Vagina (tissue), 2 donors: ENCODE measurements at regions not wholly inside any gene's neighbourhood (a gene's known extent, or its start where the extent isn't known, plus 50 kb on each side); places are given as distances from the start of the nearest gene placed in this dataset.

Experiments used
- DNase-seq, 2 donors: peaks; one replicate each; pipeline ENCODE4 v3.0.0-alpha.2; 2017; ENCODE audit errors: extremely low spot score in 2 of 2
- H3K27ac ChIP-seq: fragments of 200-600 bp; sonication (generic); one replicate; pipeline ENCODE4 v1.5.1; 2019
- H3K27me3 ChIP-seq: fragments of 200-600 bp; sonication (generic); one replicate; pipeline ENCODE4 v1.5.1; 2019
- H3K36me3 ChIP-seq, 2 donors: fragments of 200-600 bp; sonication (generic); one replicate each; pipeline ENCODE4 v1.5.1; 2017 to 2019
- H3K4me1 ChIP-seq: fragments of 200-600 bp; sonication (generic); one replicate; pipeline ENCODE4 v1.5.1; 2019
- H3K4me3 ChIP-seq, 2 donors: fragments of 200-600 bp; sonication (generic); 1 replicate in 1 of 2; 2 replicates in 1 of 2; pipeline ENCODE4 v1.5.1; 2016 to 2019
- H3K9me3 ChIP-seq: fragments of 200-600 bp; sonication (generic); one replicate; pipeline ENCODE4 v1.5.1; 2019
- POLR2A ChIP-seq, 2 donors: fragments of 450-650 bp; IDR thresholded peaks; one replicate each; pipeline ENCODE4 v1.6.1; 2017; ENCODE audit warnings: antibody characterized with exemption in 2 of 2, mild to moderate bottlenecking in 2 of 2, moderate library complexity in 2 of 2
- POLR2AphosphoS5 ChIP-seq, 2 donors: sonication (generic); formaldehyde crosslinking; IDR thresholded peaks; one replicate each; pipeline ENCODE4 v1.9.0; 2017; ENCODE audit warnings: antibody characterized with exemption in 2 of 2, mild to moderate bottlenecking in 2 of 2, low read depth in 1 of 2; ENCODE audit not compliant: insufficient read depth in 1 of 2
- intact Hi-C: fragments of 100-400 bp; cut with DNase I; formaldehyde crosslinking; loops from one replicate; pipeline ENCODE4 v1.15.1; 2023
- TF ChIP-seq, protein P1 (sequence below), 3 experiments: fragments of 450-650 bp in 2 of 3; fragments of 200-600 bp in 1 of 3; sonication (generic) in 1 of 3; IDR thresholded peaks; one replicate each; pipeline ENCODE4 v1.5.1; 2017 to 2019; ENCODE audit warnings: antibody characterized with exemption in 3 of 3, mild to moderate bottlenecking in 2 of 3, moderate library complexity in 2 of 3

DNA sequence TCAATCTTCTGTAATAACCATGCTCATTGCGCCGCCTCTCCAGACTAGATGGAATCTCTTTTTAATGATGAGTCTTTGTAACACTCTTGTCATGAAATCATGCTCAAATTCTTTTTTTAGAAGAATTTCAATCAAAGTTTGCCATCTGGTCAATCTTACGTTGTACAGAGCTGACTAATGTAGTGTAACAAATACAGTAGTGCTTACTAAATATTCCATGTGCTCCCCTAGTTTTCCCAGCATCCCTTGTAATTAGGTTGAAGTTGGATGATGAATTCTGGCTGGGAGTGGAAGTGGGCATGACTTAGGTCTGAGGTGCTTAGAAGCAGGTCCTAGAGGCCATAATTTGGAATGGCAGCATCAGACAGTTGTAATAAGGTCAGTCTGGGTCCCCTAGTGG lies 309.1 kb upstream of the SNX7 start:
- H3K9me3 ChIP-seq, result no peaks in the 10 kb centered on the region
- no peaks in the 10 kb centered on the region for H3K4me1 ChIP-seq
- H3K27me3 ChIP-seq, result no peaks in the 10 kb centered on the region
- no peak overlapping the region for H3K4me3 ChIP-seq
- H3K27ac ChIP-seq, result no peak overlapping the region
- DNase-seq, result no peak
- TF ChIP-seq, protein P1, sequence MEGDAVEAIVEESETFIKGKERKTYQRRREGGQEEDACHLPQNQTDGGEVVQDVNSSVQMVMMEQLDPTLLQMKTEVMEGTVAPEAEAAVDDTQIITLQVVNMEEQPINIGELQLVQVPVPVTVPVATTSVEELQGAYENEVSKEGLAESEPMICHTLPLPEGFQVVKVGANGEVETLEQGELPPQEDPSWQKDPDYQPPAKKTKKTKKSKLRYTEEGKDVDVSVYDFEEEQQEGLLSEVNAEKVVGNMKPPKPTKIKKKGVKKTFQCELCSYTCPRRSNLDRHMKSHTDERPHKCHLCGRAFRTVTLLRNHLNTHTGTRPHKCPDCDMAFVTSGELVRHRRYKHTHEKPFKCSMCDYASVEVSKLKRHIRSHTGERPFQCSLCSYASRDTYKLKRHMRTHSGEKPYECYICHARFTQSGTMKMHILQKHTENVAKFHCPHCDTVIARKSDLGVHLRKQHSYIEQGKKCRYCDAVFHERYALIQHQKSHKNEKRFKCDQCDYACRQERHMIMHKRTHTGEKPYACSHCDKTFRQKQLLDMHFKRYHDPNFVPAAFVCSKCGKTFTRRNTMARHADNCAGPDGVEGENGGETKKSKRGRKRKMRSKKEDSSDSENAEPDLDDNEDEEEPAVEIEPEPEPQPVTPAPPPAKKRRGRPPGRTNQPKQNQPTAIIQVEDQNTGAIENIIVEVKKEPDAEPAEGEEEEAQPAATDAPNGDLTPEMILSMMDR (IDR thresholded peaks at IDR 0.05), result no peak
- TF ChIP-seq POLR2A (IDR thresholded peaks at IDR 0.05) (no peak), POLR2AphosphoS5 (IDR thresholded peaks at IDR 0.05; ENCODE audit: insufficient read depth in 1 of 2, low read depth in 1 of 2) (no peak)
- H3K36me3 ChIP-seq, result no peaks in the 10 kb centered on the region
- intact Hi-C loops, result no loop called here

DNA sequence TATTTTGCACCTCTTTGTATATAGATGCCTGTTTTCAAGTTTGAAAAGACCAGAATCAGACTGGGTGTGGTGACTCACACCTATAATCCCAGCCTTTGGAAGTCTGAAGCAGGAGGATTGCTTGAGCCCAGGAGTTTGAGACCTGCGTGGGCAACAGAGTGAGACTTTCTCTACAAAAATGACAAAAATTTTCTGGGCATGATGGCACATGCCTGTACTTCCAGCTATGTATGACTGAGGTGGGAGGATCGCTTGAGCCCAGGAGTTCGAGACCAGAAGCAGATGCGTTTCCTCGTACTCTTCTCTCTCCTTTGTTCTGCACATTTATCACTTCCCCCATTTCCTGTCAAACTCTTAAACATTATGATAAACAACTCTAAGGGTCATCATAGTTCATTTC lies 310.0 kb upstream of the SNX7 start:
- DNase-seq, result no peak
- H3K9me3 ChIP-seq, result no peaks in the 10 kb centered on the region
- no peak overlapping the region for H3K4me3 ChIP-seq
- H3K4me1 ChIP-seq, result no peaks in the 10 kb centered on the region
- intact Hi-C loops, result no loop called here
- H3K36me3 ChIP-seq, result no peaks in the 10 kb centered on the region
- H3K27me3 ChIP-seq, result no peaks in the 10 kb centered on the region
- TF ChIP-seq, protein P1 (IDR thresholded peaks at IDR 0.05), result no peak
- TF ChIP-seq POLR2A (IDR thresholded peaks at IDR 0.05) (no peak), POLR2AphosphoS5 (IDR thresholded peaks at IDR 0.05; ENCODE audit: insufficient read depth in 1 of 2, low read depth in 1 of 2) (no peak)
- no peak overlapping the region for H3K27ac ChIP-seq

DNA sequence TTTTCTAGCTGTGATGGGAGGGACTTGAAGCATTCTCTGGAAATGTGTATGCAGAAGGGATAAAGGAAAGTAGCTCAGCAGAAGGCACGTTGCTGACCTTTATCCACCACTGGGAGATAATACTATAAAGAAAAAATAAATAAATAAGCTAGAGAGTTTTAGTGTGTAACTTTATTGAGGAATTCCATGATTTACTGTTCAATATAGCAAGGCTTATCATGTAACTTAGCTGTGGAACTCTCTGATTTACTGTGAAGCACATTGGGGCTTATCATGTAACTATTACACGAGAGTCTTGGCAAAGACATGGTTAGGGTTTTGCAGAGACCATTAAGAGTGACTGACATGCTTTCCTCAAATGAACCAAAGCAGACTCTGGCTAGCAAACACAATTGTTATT lies 316.1 kb upstream of the SNX7 start:
- no peak overlapping the region for H3K27ac ChIP-seq
- H3K4me3 ChIP-seq, result no peak overlapping the region
- intact Hi-C loops, result no loop called here
- H3K9me3 ChIP-seq, result no peaks in the 10 kb centered on the region
- H3K36me3 ChIP-seq, result no peaks in the 10 kb centered on the region
- DNase-seq, result no peak
- no peaks in the 10 kb centered on the region for H3K27me3 ChIP-seq
- H3K4me1 ChIP-seq, result no peaks in the 10 kb centered on the region
- TF ChIP-seq POLR2AphosphoS5 (IDR thresholded peaks at IDR 0.05; ENCODE audit: insufficient read depth in 1 of 2, low read depth in 1 of 2) (no peak), POLR2A (IDR thresholded peaks at IDR 0.05) (no peak)
- TF ChIP-seq, protein P1 (IDR thresholded peaks at IDR 0.05), result no peak

DNA sequence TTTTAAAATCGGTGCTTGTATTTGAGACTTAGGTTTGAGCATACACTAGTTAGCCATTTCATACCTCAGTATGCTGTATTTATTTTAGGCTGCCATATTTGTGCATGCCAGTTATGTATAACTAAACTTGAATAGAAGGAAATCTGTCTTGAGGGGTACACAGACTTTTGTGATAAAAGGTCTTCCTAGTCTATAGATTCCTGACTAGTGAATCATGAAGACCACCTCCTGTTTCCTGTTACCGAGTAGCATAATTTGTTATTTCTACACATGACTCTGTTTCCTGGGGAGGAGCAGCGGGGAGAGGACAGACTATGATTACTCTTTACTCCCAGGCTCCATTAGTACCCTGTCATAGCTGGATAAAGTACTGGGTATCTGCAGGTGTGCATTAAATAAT lies 316.8 kb upstream of the SNX7 start:
- H3K4me3 ChIP-seq, result no peak overlapping the region
- no peak for TF ChIP-seq POLR2A (IDR thresholded peaks at IDR 0.05)
- TF ChIP-seq, protein P1 (IDR thresholded peaks at IDR 0.05), result no peak
- no peak for TF ChIP-seq POLR2AphosphoS5 (IDR thresholded peaks at IDR 0.05; ENCODE audit: insufficient read depth in 1 of 2, low read depth in 1 of 2)
- H3K36me3 ChIP-seq, result no peaks in the 10 kb centered on the region
- no peaks in the 10 kb centered on the region for H3K4me1 ChIP-seq
- no peaks in the 10 kb centered on the region for H3K27me3 ChIP-seq
- DNase-seq, result no peak
- intact Hi-C loops, result no loop called here
- H3K9me3 ChIP-seq, result no peaks in the 10 kb centered on the region
- no peak overlapping the region for H3K27ac ChIP-seq

DNA sequence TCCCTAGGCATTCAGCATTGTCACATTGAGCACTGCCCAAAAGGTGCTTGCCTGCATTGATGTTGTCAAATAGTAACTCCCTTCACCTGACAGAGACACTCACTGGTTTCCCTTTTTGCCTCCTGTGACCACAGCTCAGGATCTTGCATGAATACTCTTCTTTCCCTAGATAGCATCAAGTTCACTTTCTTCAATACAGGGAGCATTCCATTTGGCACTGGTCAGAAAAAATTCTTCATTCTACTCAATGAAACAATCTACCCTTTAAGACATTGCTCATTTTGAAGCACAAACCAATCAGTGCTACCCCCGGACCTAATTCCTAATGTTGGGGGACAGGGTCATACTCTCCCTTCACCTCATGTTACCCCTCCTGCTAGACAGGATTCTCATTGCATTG lies 319.0 kb upstream of the SNX7 start:
- no peaks in the 10 kb centered on the region for H3K36me3 ChIP-seq
- H3K9me3 ChIP-seq, result no peaks in the 10 kb centered on the region
- no peak overlapping the region for H3K27ac ChIP-seq
- H3K4me3 ChIP-seq, result no peak overlapping the region
- H3K27me3 ChIP-seq, result no peaks in the 10 kb centered on the region
- no peak for DNase-seq
- TF ChIP-seq, protein P1 (IDR thresholded peaks at IDR 0.05), result no peak
- TF ChIP-seq POLR2A (IDR thresholded peaks at IDR 0.05), result no peak
- no peak for TF ChIP-seq POLR2AphosphoS5 (IDR thresholded peaks at IDR 0.05; ENCODE audit: insufficient read depth in 1 of 2, low read depth in 1 of 2)
- intact Hi-C loops, result no loop called here
- H3K4me1 ChIP-seq, result no peaks in the 10 kb centered on the region
